Smooth muscle cell (in vitro differentiated cells): ENCODE measurements at regions not wholly inside any gene's neighbourhood (a gene's known extent, or its start where the extent isn't known, plus 50 kb on each side); places are given as distances from the start of the nearest gene placed in this dataset.
"Not testable (repeated sequence)": the region's sequence is repeated elsewhere in the genome, so short reads cannot be mapped to it uniquely, and the experiment has no call there.

Experiments used
- DNase-seq: peaks from one replicate; lab custom pipeline; 2025; ENCODE audit not compliant: unreplicated experiment; lab: John Stamatoyannopoulos, UW
- H2AFZ ChIP-seq: fragments of 200-600 bp; sonication (generic); 2 replicates; pipeline ENCODE4 v1.6.0; 2016; ENCODE audit warnings: antibody characterized with exemption, low read depth, mild to moderate bottlenecking
- H3F3A ChIP-seq: fragments of 200-600 bp; sonication (generic); 2 replicates; pipeline ENCODE4 v1.6.0; 2017; ENCODE audit warnings: antibody characterized with exemption, low read depth
- H3K27ac ChIP-seq: fragments of 200-600 bp; sonication (generic); 2 replicates; pipeline ENCODE4 v1.5.1; 2016; ENCODE audit warnings: low read depth, mild to moderate bottlenecking
- H3K27me3 ChIP-seq: fragments of 200-600 bp; sonication (generic); 2 replicates; pipeline ENCODE4 v1.6.1; 2016; ENCODE audit warnings: low read depth, mild to moderate bottlenecking
- H3K36me3 ChIP-seq: fragments of 200-600 bp; sonication (generic); 2 replicates; pipeline ENCODE4 v1.5.1; 2016; ENCODE audit warnings: low read depth
- H3K4me1 ChIP-seq: fragments of 200-600 bp; sonication (generic); 2 replicates; pipeline ENCODE4 v1.5.1; 2016; ENCODE audit warnings: low read depth
- H3K4me2 ChIP-seq: fragments of 200-600 bp; sonication (generic); 2 replicates; pipeline ENCODE4 v1.6.0; 2016; ENCODE audit warnings: mild to moderate bottlenecking
- H3K4me3 ChIP-seq: fragments of 200-600 bp; sonication (generic); 2 replicates; pipeline ENCODE4 v1.5.1; 2016; ENCODE audit warnings: mild to moderate bottlenecking
- H3K79me2 ChIP-seq: fragments of 200-600 bp; sonication (generic); 2 replicates; pipeline ENCODE4 v1.6.0; 2016; ENCODE audit warnings: low read depth, mild to moderate bottlenecking
- H3K9ac ChIP-seq: fragments of 200-600 bp; sonication (generic); 2 replicates; pipeline ENCODE4 v1.6.0; 2016; ENCODE audit warnings: low read depth
- H3K9me3 ChIP-seq: fragments of 200-600 bp; sonication (generic); replicated peaks from 2 replicates; pipeline ENCODE4 v1.5.1; 2016; ENCODE audit warnings: low read depth
- H4K20me1 ChIP-seq: fragments of 200-600 bp; sonication (generic); 2 replicates; pipeline ENCODE4 v1.6.0; 2016; ENCODE audit warnings: low read depth
- WGBS: methylation state at CpG from one replicate; pipeline ENCODE4 v1.1.7; 2016; ENCODE audit warnings: low lambda C conversion rate; 5-methylcytosine and 5-hydroxymethylcytosine counted together
- TF ChIP-seq, protein P1 (sequence below): fragments of 200-600 bp; sonication (generic); IDR thresholded peaks from 2 replicates; pipeline ENCODE4 v1.5.1; 2017; ENCODE audit warnings: borderline replicate concordance, mild to moderate bottlenecking, antibody characterized with exemption; ENCODE audit not compliant: insufficient read depth, poor library complexity, severe bottlenecking

DNA sequence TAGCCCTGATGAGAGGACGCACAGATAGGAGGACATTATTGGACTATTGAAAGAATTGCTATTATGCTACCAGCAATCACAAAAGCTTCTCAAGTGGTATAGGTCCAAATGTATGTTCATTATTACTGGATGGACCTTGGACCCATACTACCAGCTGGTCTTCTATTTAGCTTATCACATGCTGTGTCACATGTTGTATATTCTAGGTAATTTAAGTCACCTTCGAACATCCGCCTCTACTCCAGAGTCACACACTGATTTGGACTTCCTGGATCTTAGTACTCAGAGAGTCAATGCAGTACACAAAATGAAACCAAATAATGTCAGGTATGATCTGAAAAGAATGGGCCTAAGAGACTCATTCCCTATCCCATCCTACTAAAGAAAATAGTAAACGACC is 534.0 kb upstream of the API5 start:
- Histone ChIP-seq H3K9me3 (no peaks in the 10 kb centered on the region), H3K79me2 (no peaks in the 10 kb centered on the region), H3K9ac (no peak overlapping the region), H3K27ac (no peak overlapping the region), H2AFZ (no peak overlapping the region), H3K4me3 (no peak overlapping the region), H3K4me2 (no peak overlapping the region), H3K36me3 (no peaks in the 10 kb centered on the region), H4K20me1 (no peaks in the 10 kb centered on the region), H3K4me1 (no peaks in the 10 kb centered on the region), H3F3A (no peaks in the 10 kb centered on the region), H3K27me3 (no peaks in the 10 kb centered on the region)
- DNase-seq: no peak
- TF ChIP-seq, protein P1, sequence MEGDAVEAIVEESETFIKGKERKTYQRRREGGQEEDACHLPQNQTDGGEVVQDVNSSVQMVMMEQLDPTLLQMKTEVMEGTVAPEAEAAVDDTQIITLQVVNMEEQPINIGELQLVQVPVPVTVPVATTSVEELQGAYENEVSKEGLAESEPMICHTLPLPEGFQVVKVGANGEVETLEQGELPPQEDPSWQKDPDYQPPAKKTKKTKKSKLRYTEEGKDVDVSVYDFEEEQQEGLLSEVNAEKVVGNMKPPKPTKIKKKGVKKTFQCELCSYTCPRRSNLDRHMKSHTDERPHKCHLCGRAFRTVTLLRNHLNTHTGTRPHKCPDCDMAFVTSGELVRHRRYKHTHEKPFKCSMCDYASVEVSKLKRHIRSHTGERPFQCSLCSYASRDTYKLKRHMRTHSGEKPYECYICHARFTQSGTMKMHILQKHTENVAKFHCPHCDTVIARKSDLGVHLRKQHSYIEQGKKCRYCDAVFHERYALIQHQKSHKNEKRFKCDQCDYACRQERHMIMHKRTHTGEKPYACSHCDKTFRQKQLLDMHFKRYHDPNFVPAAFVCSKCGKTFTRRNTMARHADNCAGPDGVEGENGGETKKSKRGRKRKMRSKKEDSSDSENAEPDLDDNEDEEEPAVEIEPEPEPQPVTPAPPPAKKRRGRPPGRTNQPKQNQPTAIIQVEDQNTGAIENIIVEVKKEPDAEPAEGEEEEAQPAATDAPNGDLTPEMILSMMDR: no peak
- 97% methylated on average over 4 of the region's 4 CpGs for WGBS

DNA sequence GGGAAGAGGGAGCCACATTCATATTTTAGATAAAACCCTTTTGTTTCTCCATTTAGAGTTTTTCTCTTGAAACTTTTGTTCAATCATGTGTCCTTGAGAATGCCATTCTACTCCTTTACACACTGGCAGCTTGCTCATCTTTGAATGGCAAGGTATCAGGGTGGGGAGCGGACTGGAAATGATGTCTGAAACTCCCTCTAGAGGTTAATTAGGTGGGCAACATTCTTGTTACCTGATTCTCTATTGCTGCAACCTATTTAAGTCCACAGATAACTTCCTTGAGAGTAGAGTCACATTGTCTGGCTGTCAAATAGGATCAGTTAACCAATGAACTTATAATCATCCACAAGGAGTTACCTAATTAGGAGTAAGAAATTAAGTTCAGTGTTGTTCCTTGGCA is 533.6 kb upstream of the API5 start:
- 96% methylated on average over 1 of the region's 1 CpG for WGBS
- H3K4me2 ChIP-seq: no peak overlapping the region
- H3K27me3 ChIP-seq: no peaks in the 10 kb centered on the region
- no peak overlapping the region for H3K9ac ChIP-seq
- H2AFZ ChIP-seq: no peak overlapping the region
- DNase-seq: no peak
- no peaks in the 10 kb centered on the region for H3F3A ChIP-seq
- TF ChIP-seq, protein P1: no peak
- no peak overlapping the region for H3K4me3 ChIP-seq
- H3K27ac ChIP-seq: no peak overlapping the region
- H3K9me3 ChIP-seq: no peaks in the 10 kb centered on the region
- no peaks in the 10 kb centered on the region for H3K36me3 ChIP-seq
- H3K4me1 ChIP-seq: no peaks in the 10 kb centered on the region
- no peaks in the 10 kb centered on the region for H3K79me2 ChIP-seq
- no peaks in the 10 kb centered on the region for H4K20me1 ChIP-seq

DNA sequence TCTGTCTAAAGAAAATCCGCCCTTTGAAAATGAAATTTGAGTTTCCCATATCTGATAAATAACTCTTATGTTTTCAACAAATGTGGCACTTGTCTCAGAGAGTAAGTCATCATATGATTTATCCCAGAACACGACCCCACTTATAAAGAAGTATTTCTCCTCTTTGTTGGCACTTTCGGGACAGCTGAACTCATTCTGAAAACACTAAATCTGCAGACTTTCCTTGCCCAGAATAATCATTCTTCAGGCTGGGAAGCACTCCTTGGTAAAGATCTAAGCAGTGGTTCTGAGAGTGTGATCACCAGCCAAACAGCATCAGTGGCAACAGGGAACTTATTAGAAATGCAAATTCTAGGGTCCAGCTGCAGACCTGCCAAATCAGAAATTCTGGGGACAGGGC is 532.2 kb upstream of the API5 start:
- Histone ChIP-seq H3F3A (no peaks in the 10 kb centered on the region), H3K9ac (no peak overlapping the region), H3K4me1 (no peaks in the 10 kb centered on the region), H3K79me2 (no peaks in the 10 kb centered on the region), H3K27me3 (no peaks in the 10 kb centered on the region), H4K20me1 (no peaks in the 10 kb centered on the region), H3K4me2 (no peak overlapping the region), H3K36me3 (no peaks in the 10 kb centered on the region), H3K27ac (no peak overlapping the region), H3K9me3 (no peaks in the 10 kb centered on the region), H3K4me3 (no peak overlapping the region), H2AFZ (no peak overlapping the region)
- DNase-seq: no peak
- 86% methylated on average over 3 of the region's 3 CpGs for WGBS
- TF ChIP-seq, protein P1: no peak

DNA sequence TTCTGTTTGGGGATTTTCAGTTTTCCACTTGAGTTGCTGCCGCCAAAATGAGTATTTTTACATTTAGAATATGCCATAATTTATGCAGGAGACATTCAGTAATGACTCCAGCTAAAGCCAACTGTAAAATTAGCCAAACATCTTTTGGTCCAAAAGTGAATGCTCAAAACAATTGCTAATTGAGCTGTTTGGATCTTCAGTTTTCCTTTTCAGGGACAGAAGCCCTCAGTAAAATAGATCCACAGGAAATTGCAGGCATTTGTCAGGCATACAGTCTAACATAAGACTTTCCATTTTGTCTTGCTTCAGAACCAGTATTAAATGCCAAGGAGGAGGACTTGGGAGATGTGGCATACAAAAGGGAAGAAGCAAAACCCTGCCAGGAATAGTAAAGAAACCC is 524.8 kb upstream of the API5 start:
- no peaks in the 10 kb centered on the region for H3K36me3 ChIP-seq
- H2AFZ ChIP-seq: no peak overlapping the region
- no peaks in the 10 kb centered on the region for H3F3A ChIP-seq
- WGBS: 73% methylated on average over 1 of the region's 1 CpG
- H3K4me3 ChIP-seq: no peak overlapping the region
- no peak overlapping the region for H3K27ac ChIP-seq
- H3K9me3 ChIP-seq: no peaks in the 10 kb centered on the region
- H3K4me2 ChIP-seq: no peak overlapping the region
- no peaks in the 10 kb centered on the region for H3K27me3 ChIP-seq
- no peaks in the 10 kb centered on the region for H4K20me1 ChIP-seq
- TF ChIP-seq, protein P1: no peak
- no peaks in the 10 kb centered on the region for H3K79me2 ChIP-seq
- no peak for DNase-seq
- no peaks in the 10 kb centered on the region for H3K4me1 ChIP-seq
- no peak overlapping the region for H3K9ac ChIP-seq

DNA sequence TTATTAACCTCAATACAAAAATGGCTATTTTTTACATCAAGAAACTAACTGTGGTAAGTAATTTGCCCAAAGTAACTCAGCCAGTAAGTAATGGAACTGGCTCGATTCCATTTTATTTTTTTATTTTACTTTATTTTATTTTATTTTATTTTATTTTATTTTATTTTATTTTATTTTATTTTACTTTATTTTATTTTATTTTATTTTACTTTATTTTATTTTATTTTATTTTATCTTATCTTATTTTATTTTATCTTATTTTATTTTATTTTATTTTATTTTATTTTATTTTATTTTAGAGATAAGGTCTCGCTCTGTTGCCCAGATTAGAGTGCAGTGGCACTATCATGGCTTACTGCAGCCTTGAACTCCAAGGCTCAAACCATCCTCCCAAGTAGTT is 516.3 kb upstream of the API5 start:
- H3F3A ChIP-seq, H3K9me3 ChIP-seq, H3K36me3 ChIP-seq, H3K27me3 ChIP-seq, DNase-seq, H3K27ac ChIP-seq, H3K79me2 ChIP-seq, H3K4me2 ChIP-seq, H3K4me3 ChIP-seq, H3K9ac ChIP-seq, H3K4me1 ChIP-seq, H4K20me1 ChIP-seq, H2AFZ ChIP-seq: not testable (repeated sequence)
- 92% methylated on average over 2 of the region's 2 CpGs for WGBS
